ENCODE measurements at regions not wholly inside any gene's neighbourhood (a gene's known extent, or its start where the extent isn't known, plus 50 kb on each side); places are given as distances from the start of the nearest gene placed in this dataset.

DNA sequence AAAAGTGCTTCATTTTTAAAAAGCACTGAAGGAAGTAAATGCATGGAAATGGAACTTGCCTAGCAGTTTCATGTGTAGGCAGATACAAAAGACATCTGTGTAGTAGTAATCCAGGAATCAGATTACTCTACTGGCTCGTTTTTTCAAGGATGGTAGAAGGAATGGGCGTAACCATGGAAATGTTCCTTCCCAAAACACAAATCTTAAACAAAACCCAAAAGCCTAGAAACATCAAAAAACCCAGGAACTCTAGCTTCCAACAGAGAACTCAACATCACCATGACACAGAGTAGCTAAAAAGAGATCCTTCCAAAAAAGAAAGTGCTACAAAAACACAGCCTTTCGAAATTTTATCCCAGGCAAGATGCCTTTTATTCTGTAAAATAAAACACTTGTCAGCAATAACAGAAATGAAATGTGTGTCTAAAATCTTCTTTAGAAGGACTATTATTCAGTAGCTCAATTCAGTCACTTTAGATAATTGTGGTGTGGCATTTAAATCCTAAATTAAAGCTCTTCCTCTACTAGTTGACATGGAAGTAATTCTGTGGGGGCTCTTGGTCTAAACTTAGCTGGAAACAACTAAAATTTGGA is 81.7 kb downstream of the FAM217A start (continued):
- no peak for TF ChIP-seq ZNF138 (CRISPR knock-in tag; conservative IDR thresholded peaks at IDR 0.05)
- TF ChIP-seq, protein P1, sequence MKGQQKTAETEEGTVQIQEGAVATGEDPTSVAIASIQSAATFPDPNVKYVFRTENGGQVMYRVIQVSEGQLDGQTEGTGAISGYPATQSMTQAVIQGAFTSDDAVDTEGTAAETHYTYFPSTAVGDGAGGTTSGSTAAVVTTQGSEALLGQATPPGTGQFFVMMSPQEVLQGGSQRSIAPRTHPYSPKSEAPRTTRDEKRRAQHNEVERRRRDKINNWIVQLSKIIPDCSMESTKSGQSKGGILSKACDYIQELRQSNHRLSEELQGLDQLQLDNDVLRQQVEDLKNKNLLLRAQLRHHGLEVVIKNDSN (CRISPR knock-in tag; IDR thresholded peaks at IDR 0.05): no peak
- TF ChIP-seq, protein P2, sequence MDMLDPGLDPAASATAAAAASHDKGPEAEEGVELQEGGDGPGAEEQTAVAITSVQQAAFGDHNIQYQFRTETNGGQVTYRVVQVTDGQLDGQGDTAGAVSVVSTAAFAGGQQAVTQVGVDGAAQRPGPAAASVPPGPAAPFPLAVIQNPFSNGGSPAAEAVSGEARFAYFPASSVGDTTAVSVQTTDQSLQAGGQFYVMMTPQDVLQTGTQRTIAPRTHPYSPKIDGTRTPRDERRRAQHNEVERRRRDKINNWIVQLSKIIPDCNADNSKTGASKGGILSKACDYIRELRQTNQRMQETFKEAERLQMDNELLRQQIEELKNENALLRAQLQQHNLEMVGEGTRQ (CRISPR knock-in tag; IDR thresholded peaks at IDR 0.05): no peak
- TF ChIP-seq, protein P3, sequence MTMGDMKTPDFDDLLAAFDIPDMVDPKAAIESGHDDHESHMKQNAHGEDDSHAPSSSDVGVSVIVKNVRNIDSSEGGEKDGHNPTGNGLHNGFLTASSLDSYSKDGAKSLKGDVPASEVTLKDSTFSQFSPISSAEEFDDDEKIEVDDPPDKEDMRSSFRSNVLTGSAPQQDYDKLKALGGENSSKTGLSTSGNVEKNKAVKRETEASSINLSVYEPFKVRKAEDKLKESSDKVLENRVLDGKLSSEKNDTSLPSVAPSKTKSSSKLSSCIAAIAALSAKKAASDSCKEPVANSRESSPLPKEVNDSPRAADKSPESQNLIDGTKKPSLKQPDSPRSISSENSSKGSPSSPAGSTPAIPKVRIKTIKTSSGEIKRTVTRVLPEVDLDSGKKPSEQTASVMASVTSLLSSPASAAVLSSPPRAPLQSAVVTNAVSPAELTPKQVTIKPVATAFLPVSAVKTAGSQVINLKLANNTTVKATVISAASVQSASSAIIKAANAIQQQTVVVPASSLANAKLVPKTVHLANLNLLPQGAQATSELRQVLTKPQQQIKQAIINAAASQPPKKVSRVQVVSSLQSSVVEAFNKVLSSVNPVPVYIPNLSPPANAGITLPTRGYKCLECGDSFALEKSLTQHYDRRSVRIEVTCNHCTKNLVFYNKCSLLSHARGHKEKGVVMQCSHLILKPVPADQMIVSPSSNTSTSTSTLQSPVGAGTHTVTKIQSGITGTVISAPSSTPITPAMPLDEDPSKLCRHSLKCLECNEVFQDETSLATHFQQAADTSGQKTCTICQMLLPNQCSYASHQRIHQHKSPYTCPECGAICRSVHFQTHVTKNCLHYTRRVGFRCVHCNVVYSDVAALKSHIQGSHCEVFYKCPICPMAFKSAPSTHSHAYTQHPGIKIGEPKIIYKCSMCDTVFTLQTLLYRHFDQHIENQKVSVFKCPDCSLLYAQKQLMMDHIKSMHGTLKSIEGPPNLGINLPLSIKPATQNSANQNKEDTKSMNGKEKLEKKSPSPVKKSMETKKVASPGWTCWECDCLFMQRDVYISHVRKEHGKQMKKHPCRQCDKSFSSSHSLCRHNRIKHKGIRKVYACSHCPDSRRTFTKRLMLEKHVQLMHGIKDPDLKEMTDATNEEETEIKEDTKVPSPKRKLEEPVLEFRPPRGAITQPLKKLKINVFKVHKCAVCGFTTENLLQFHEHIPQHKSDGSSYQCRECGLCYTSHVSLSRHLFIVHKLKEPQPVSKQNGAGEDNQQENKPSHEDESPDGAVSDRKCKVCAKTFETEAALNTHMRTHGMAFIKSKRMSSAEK (CRISPR knock-in tag; IDR thresholded peaks at IDR 0.05; ENCODE audit: borderline replicate concordance): no peak
- TF ChIP-seq, protein P4, sequence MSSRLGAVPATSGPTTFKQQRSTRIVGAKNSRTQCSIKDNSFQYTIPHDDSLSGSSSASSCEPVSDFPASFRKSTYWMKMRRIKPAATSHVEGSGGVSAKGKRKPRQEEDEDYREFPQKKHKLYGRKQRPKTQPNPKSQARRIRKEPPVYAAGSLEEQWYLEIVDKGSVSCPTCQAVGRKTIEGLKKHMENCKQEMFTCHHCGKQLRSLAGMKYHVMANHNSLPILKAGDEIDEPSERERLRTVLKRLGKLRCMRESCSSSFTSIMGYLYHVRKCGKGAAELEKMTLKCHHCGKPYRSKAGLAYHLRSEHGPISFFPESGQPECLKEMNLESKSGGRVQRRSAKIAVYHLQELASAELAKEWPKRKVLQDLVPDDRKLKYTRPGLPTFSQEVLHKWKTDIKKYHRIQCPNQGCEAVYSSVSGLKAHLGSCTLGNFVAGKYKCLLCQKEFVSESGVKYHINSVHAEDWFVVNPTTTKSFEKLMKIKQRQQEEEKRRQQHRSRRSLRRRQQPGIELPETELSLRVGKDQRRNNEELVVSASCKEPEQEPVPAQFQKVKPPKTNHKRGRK (CRISPR knock-in tag; IDR thresholded peaks at IDR 0.05; ENCODE audit: borderline replicate concordance): no peak
- no peak for TF ChIP-seq GABPB1 (CRISPR knock-in tag; IDR thresholded peaks at IDR 0.05)
- TF ChIP-seq, protein P5, sequence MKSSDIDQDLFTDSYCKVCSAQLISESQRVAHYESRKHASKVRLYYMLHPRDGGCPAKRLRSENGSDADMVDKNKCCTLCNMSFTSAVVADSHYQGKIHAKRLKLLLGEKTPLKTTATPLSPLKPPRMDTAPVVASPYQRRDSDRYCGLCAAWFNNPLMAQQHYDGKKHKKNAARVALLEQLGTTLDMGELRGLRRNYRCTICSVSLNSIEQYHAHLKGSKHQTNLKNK (CRISPR knock-in tag; IDR thresholded peaks at IDR 0.05): no peak
- TF ChIP-seq, protein P6, sequence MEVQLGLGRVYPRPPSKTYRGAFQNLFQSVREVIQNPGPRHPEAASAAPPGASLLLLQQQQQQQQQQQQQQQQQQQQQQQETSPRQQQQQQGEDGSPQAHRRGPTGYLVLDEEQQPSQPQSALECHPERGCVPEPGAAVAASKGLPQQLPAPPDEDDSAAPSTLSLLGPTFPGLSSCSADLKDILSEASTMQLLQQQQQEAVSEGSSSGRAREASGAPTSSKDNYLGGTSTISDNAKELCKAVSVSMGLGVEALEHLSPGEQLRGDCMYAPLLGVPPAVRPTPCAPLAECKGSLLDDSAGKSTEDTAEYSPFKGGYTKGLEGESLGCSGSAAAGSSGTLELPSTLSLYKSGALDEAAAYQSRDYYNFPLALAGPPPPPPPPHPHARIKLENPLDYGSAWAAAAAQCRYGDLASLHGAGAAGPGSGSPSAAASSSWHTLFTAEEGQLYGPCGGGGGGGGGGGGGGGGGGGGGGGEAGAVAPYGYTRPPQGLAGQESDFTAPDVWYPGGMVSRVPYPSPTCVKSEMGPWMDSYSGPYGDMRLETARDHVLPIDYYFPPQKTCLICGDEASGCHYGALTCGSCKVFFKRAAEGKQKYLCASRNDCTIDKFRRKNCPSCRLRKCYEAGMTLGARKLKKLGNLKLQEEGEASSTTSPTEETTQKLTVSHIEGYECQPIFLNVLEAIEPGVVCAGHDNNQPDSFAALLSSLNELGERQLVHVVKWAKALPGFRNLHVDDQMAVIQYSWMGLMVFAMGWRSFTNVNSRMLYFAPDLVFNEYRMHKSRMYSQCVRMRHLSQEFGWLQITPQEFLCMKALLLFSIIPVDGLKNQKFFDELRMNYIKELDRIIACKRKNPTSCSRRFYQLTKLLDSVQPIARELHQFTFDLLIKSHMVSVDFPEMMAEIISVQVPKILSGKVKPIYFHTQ (CRISPR knock-in tag; IDR thresholded peaks at IDR 0.05): no peak
- TF ChIP-seq, protein P7, sequence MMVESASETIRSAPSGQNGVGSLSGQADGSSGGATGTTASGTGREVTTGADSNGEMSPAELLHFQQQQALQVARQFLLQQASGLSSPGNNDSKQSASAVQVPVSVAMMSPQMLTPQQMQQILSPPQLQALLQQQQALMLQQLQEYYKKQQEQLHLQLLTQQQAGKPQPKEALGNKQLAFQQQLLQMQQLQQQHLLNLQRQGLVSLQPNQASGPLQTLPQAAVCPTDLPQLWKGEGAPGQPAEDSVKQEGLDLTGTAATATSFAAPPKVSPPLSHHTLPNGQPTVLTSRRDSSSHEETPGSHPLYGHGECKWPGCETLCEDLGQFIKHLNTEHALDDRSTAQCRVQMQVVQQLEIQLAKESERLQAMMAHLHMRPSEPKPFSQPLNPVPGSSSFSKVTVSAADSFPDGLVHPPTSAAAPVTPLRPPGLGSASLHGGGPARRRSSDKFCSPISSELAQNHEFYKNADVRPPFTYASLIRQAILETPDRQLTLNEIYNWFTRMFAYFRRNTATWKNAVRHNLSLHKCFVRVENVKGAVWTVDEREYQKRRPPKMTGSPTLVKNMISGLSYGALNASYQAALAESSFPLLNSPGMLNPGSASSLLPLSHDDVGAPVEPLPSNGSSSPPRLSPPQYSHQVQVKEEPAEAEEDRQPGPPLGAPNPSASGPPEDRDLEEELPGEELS (CRISPR knock-in tag; IDR thresholded peaks at IDR 0.05): no peak

DNA sequence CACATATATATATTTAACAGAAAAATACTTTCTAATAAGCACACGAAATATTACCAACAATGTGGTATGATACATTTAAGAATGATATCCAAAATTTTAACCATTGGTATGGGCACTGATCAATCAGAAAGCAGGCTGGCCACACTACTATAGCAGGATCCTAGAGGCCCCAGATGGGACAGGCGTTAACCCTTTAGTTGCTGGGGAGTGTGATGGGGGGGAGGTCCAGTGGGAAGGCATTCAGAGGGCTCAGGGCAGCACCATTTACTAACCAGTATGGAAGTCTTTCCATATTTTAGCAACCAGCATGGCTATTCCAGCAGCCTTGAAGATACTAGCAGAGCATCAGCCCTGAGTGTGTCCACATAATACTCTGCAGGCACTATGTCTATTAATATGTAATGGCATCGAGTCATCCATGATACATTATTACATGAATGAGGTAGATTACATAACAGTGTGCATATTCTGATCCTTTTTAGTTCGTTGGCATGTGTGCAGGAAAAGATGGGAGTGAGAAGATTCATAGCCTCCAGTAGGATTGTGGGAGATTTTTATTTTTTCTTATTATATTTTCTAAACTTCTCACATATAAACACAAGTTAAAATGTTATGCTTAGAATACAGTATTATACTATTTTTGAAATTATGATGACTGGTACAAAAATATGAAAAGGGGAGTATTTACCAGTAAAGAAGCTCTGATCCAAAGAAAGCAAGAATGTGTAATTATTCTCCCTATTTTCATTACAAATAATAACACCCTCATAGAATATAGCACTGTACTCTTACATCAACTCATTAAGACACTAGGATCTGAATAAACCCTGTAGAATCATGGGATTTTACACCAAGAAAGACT is 78.9 kb downstream of the FAM217A start:
- no peak for ATAC-seq
- H3K27ac Mint-ChIP-seq: 0 out of 2 replicates have a peak overlapping the region, but pooled peaks have one; percentile 11
- TF ChIP-seq RORB (CRISPR knock-in tag; IDR thresholded peaks at IDR 0.05) (no peak), MXD4 (CRISPR knock-in tag; IDR thresholded peaks at IDR 0.05; ENCODE audit: borderline replicate concordance) (no peak)
- TF ChIP-seq, protein P8, sequence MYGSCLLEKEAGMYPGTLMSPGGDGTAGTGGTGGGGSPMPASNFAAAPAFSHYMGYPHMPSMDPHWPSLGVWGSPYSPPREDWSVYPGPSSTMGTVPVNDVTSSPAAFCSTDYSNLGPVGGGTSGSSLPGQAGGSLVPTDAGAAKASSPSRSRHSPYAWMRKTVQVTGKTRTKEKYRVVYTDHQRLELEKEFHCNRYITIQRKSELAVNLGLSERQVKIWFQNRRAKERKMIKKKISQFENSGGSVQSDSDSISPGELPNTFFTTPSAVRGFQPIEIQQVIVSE (CRISPR knock-in tag; IDR thresholded peaks at IDR 0.05; ENCODE audit: borderline replicate concordance): no peak
- TF ChIP-seq, protein P9, sequence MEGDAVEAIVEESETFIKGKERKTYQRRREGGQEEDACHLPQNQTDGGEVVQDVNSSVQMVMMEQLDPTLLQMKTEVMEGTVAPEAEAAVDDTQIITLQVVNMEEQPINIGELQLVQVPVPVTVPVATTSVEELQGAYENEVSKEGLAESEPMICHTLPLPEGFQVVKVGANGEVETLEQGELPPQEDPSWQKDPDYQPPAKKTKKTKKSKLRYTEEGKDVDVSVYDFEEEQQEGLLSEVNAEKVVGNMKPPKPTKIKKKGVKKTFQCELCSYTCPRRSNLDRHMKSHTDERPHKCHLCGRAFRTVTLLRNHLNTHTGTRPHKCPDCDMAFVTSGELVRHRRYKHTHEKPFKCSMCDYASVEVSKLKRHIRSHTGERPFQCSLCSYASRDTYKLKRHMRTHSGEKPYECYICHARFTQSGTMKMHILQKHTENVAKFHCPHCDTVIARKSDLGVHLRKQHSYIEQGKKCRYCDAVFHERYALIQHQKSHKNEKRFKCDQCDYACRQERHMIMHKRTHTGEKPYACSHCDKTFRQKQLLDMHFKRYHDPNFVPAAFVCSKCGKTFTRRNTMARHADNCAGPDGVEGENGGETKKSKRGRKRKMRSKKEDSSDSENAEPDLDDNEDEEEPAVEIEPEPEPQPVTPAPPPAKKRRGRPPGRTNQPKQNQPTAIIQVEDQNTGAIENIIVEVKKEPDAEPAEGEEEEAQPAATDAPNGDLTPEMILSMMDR (IDR thresholded peaks at IDR 0.05): no peak

More for the DNA sequence above, 78.9 kb downstream of the FAM217A start:
- no peaks in the 10 kb centered on the region for H3K36me3 Mint-ChIP-seq
- no peak overlapping the region for H3K4me3 Mint-ChIP-seq
- ChIA-PET CTCF (no interaction called here), POLR2A (no interaction called here)
- no peak for DNase-seq (ENCODE audit: low spot score)
- H3K27me3 Mint-ChIP-seq (ENCODE audit: low read depth): no peaks in the 10 kb centered on the region
- H3K4me1 Mint-ChIP-seq: peaks cover 24% of the 10 kb centered on the region
- no peaks in the 10 kb centered on the region for H3K9me3 Mint-ChIP-seq

Data from WTC11 (cell line).